ENCODE measurements at regions not wholly inside any gene's neighbourhood (a gene's known extent, or its start where the extent isn't known, plus 50 kb on each side); places are given as distances from the start of the nearest gene placed in this dataset.

DNA sequence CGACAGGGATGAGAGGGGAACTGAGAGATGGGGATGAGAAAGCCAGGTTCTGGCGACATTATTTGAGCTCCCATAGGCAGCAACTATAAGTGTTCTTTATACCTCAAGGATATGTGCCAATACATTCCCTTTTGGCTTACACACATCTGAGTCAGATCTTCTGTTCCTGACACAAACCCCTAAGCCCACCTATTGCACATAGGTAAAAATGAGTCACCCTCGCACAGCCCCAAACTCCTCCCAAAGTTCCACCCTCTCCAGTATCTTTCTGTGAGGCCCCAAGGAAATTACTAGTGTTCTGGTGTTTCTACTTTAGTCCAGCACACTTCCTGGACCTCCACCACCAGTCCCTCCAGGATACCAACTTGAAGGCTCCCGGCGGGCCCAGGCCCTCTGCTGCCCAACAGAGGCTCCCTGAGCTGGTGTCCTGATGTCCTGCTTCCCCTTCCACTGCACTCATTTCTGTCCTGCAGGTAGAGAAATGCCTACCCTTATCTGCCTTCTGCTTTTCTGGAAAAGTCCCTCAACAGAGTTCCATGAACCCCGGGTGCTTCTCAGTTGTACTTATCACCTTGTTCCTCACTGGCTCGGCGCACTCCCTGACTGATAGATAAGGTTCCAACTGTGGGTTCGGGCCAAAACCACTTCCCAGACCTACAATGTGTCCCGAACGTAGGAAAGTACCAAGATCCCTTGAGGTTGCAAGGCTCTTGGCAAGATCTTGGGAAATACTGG lies 125.5 kb downstream of the EN1 start:
- H3K4me1 ChIP-seq (ENCODE audit: control insufficient read depth, insufficient read depth, low read length, unreplicated experiment), result peaks cover 15% of the 10 kb centered on the region
- H3K27me3 ChIP-seq (ENCODE audit: insufficient read depth, low read length), result no peaks in the 10 kb centered on the region
- H3K79me2 ChIP-seq (ENCODE audit: control insufficient read depth, insufficient read depth, low read length, unreplicated experiment), result no peaks in the 10 kb centered on the region
- no peak overlapping the region for H2AFZ ChIP-seq (ENCODE audit: low read length, unreplicated experiment)
- no peaks in the 10 kb centered on the region for H3K36me3 ChIP-seq (ENCODE audit: insufficient read depth, low read length)
- H3K4me3 ChIP-seq (ENCODE audit: low read depth, low read length), result no peak overlapping the region
- H3K27ac ChIP-seq (ENCODE audit: low read depth, low read length), result no peak overlapping the region

DNA sequence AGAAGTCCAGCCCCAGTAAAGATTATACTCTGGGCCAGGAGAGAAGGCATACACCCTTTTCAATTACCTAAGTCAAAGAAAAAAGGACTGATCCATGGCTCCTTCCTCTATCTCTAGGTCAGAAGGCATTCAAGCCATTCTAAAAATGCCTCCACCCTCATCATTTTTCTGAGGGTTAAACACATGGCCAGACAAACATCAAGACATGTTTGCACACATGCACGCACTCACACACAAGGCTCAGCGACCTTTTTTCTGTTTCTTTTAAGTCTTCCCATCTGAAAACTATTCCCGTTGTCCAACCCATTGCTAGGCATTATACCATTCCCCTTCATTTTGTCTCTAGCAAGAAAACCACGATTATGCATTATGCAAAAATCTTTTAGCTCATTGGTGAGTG lies 126.6 kb downstream of the EN1 start:
- H3K4me3 ChIP-seq (ENCODE audit: low read depth, low read length), result no peak overlapping the region
- H2AFZ ChIP-seq (ENCODE audit: low read length, unreplicated experiment), result no peak overlapping the region
- no peaks in the 10 kb centered on the region for H3K27me3 ChIP-seq (ENCODE audit: insufficient read depth, low read length)
- no peaks in the 10 kb centered on the region for H3K79me2 ChIP-seq (ENCODE audit: control insufficient read depth, insufficient read depth, low read length, unreplicated experiment)
- no peaks in the 10 kb centered on the region for H3K36me3 ChIP-seq (ENCODE audit: insufficient read depth, low read length)
- no peak overlapping the region for H3K27ac ChIP-seq (ENCODE audit: low read depth, low read length)
- peaks cover 15% of the 10 kb centered on the region for H3K4me1 ChIP-seq (ENCODE audit: control insufficient read depth, insufficient read depth, low read length, unreplicated experiment)

DNA sequence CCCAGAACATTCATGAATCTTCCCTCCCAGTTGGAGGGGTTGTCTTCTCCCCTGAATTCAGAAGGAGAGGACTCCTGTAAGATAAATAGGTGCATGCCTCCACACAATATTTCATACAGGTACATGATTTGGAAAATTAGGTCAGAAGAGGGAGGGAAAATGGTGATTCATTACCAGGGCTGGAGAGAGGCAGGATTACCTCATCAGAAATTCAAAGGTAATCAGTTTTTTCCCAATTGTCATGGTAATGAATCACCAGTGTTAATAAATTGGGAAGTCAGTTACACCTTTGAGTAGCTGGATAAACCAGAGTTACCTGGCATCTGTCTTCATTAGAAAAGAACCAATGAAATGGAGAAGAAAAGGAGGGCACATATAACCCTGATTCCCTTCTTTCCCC lies 128.5 kb downstream of the EN1 start:
- Histone ChIP-seq H3K27ac (ENCODE audit: low read depth, low read length) (no peak overlapping the region), H3K36me3 (ENCODE audit: insufficient read depth, low read length) (no peaks in the 10 kb centered on the region), H3K4me1 (ENCODE audit: control insufficient read depth, insufficient read depth, low read length, unreplicated experiment) (peaks cover 15% of the 10 kb centered on the region), H3K4me3 (ENCODE audit: low read depth, low read length) (no peak overlapping the region), H3K79me2 (ENCODE audit: control insufficient read depth, insufficient read depth, low read length, unreplicated experiment) (no peaks in the 10 kb centered on the region), H2AFZ (ENCODE audit: low read length, unreplicated experiment) (no peak overlapping the region), H3K27me3 (ENCODE audit: insufficient read depth, low read length) (no peaks in the 10 kb centered on the region)

DNA sequence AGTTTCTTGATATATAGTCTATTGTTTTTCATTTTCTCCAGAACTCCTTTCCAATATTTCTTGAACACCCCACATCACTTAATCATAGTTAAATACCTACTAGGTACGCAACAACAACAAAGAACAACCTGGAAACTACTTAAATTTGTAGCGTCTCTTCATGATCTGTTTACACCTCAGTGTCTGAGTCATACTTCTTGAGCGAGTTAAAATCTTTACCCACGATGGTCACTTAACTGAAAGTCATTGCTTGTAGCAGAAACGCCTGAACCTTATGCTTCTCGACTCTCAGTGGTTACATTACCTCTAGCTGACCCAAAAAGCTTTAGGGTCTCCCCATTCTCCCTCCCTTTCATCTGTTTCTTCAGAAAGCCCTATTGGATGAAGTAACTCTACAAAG lies 131.3 kb downstream of the EN1 start:
- Histone ChIP-seq H3K4me3 (ENCODE audit: low read depth, low read length) (no peak overlapping the region), H3K27me3 (ENCODE audit: insufficient read depth, low read length) (no peaks in the 10 kb centered on the region), H3K4me1 (ENCODE audit: control insufficient read depth, insufficient read depth, low read length, unreplicated experiment) (no peaks in the 10 kb centered on the region), H3K79me2 (ENCODE audit: control insufficient read depth, insufficient read depth, low read length, unreplicated experiment) (no peaks in the 10 kb centered on the region), H3K27ac (ENCODE audit: low read depth, low read length) (no peak overlapping the region), H3K36me3 (ENCODE audit: insufficient read depth, low read length) (no peaks in the 10 kb centered on the region), H2AFZ (ENCODE audit: low read length, unreplicated experiment) (no peak overlapping the region)

DNA sequence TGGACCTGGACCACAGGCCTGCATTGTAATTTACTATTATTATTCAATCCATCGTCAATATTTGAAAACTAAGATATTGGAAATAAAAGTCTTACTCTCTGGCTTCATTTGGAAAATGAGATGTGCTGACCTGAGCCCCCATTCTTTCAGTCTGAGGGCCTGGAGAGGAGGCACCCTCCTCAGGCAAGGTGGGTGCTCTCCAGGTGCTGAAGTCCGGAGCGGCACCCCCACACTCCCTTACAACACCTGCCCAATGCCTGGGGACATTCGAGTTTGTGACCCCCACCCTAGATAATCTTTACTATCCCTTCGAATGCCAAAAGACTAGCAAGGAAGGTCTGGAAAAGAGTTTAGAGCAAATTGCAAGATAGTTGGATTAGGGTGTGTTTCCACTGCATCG lies 133.3 kb downstream of the EN1 start:
- no peaks in the 10 kb centered on the region for H3K27me3 ChIP-seq (ENCODE audit: insufficient read depth, low read length)
- no peaks in the 10 kb centered on the region for H3K79me2 ChIP-seq (ENCODE audit: control insufficient read depth, insufficient read depth, low read length, unreplicated experiment)

DNA sequence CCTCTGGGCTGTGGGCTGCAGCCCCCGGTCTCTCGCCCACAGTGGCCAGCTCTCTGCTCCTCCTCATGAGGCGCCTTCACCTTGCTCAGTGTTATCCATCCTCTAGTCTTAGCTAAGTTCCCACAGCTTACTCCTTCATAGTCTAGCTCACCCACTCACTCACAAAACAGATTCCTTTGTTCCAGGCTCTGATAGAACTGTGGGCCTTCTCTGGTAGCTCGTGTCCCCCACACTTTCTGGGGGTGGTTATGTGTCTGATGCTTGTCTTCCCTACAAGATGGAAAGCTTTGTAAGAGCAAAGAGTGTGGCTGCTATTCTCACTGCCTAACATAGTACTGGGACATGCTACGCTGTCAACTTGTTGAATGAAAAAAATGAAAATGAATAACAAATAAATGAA lies 135.8 kb downstream of the EN1 start:
- Histone ChIP-seq H3K4me1 (ENCODE audit: control insufficient read depth, insufficient read depth, low read length, unreplicated experiment) (peaks cover 14% of the 10 kb centered on the region), H3K27me3 (ENCODE audit: insufficient read depth, low read length) (no peaks in the 10 kb centered on the region), H3K79me2 (ENCODE audit: control insufficient read depth, insufficient read depth, low read length, unreplicated experiment) (no peaks in the 10 kb centered on the region), H2AFZ (ENCODE audit: low read length, unreplicated experiment) (no peak overlapping the region), H3K36me3 (ENCODE audit: insufficient read depth, low read length) (no peaks in the 10 kb centered on the region), H3K27ac (ENCODE audit: low read depth, low read length) (no peak overlapping the region), H3K4me3 (ENCODE audit: low read depth, low read length) (no peak overlapping the region)

More for the DNA sequence above, 133.3 kb downstream of the EN1 start:
- no peaks in the 10 kb centered on the region for H3K36me3 ChIP-seq (ENCODE audit: insufficient read depth, low read length)
- H3K4me1 ChIP-seq (ENCODE audit: control insufficient read depth, insufficient read depth, low read length, unreplicated experiment), result peaks cover 14% of the 10 kb centered on the region
- H2AFZ ChIP-seq (ENCODE audit: low read length, unreplicated experiment), result no peak overlapping the region
- H3K4me3 ChIP-seq (ENCODE audit: low read depth, low read length), result no peak overlapping the region
- no peak overlapping the region for H3K27ac ChIP-seq (ENCODE audit: low read depth, low read length)

DNA sequence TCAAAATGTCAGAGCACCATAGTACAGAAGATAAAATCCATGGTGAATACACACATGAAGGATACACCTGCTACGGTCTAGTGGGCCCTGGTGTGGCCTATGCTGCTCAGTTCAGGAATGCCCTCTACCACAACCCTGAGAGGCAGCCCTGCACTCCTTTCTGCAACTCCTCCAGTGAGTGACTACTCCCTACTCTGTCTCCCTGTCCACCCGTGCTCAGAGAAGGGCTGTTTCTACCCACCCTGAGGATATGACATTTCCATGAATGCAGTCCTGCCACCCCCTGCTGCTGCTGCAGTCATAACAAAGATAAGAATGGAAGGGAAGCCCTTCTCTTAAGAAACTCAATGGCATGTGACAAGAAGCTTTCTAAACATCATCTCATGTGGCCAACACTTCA lies 137.0 kb downstream of the EN1 start:
- no peak overlapping the region for H3K4me3 ChIP-seq (ENCODE audit: low read depth, low read length)
- no peaks in the 10 kb centered on the region for H3K36me3 ChIP-seq (ENCODE audit: insufficient read depth, low read length)
- H3K79me2 ChIP-seq (ENCODE audit: control insufficient read depth, insufficient read depth, low read length, unreplicated experiment), result no peaks in the 10 kb centered on the region
- H3K27ac ChIP-seq (ENCODE audit: low read depth, low read length), result peak overlapping the region; percentile 72
- peaks cover 15% of the 10 kb centered on the region for H3K4me1 ChIP-seq (ENCODE audit: control insufficient read depth, insufficient read depth, low read length, unreplicated experiment)
- H2AFZ ChIP-seq (ENCODE audit: low read length, unreplicated experiment), result no peak overlapping the region
- H3K27me3 ChIP-seq (ENCODE audit: insufficient read depth, low read length), result no peaks in the 10 kb centered on the region

DNA sequence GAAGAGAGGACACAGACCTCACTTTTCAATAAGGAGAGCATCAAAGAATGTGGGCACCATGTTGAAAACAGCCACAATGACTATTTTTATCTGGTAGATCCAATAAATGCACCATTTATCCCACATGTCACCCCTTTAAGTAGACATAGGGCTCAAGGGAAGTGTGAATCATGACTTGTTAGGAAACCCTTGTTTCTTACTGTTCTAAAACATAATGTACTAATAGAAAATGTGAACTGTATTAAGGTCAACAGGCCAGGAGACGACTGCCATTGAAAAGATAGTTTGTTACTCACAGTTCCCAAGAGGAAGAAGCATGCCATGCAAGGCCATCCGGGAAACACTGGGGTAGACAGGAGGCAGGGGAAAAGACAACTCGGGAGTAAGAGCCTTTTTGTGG lies 137.7 kb downstream of the EN1 start:
- Histone ChIP-seq H3K36me3 (ENCODE audit: insufficient read depth, low read length) (no peaks in the 10 kb centered on the region), H3K4me1 (ENCODE audit: control insufficient read depth, insufficient read depth, low read length, unreplicated experiment) (peaks cover 20% of the 10 kb centered on the region), H2AFZ (ENCODE audit: low read length, unreplicated experiment) (no peak overlapping the region), H3K27me3 (ENCODE audit: insufficient read depth, low read length) (no peaks in the 10 kb centered on the region), H3K79me2 (ENCODE audit: control insufficient read depth, insufficient read depth, low read length, unreplicated experiment) (no peaks in the 10 kb centered on the region), H3K4me3 (ENCODE audit: low read depth, low read length) (no peak overlapping the region), H3K27ac (ENCODE audit: low read depth, low read length) (peak overlapping the region; percentile 72)

DNA sequence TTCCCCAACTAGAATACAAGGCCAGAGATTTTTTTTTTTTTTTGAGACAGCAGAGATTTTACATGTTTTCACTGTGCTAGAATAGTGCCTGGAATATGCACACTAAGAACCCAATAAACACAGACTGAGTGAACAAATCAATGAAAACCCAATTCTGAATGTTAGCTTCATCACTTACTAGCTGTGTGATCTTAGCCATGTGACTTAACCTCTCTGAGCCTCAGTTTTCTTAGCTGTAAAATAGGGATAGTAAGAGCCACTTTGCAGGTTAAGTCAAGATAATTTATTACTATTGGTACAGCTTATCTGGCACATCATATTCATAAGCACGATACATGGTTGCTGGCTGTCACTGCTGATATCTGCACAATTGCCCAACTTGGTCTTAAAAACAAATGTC lies 140.6 kb downstream of the EN1 start:
- H3K36me3 ChIP-seq (ENCODE audit: insufficient read depth, low read length), result no peaks in the 10 kb centered on the region
- no peak overlapping the region for H3K27ac ChIP-seq (ENCODE audit: low read depth, low read length)
- peaks cover 24% of the 10 kb centered on the region for H3K4me1 ChIP-seq (ENCODE audit: control insufficient read depth, insufficient read depth, low read length, unreplicated experiment)
- no peak overlapping the region for H2AFZ ChIP-seq (ENCODE audit: low read length, unreplicated experiment)
- H3K4me3 ChIP-seq (ENCODE audit: low read depth, low read length), result no peak overlapping the region
- no peaks in the 10 kb centered on the region for H3K27me3 ChIP-seq (ENCODE audit: insufficient read depth, low read length)
- H3K79me2 ChIP-seq (ENCODE audit: control insufficient read depth, insufficient read depth, low read length, unreplicated experiment), result no peaks in the 10 kb centered on the region

DNA sequence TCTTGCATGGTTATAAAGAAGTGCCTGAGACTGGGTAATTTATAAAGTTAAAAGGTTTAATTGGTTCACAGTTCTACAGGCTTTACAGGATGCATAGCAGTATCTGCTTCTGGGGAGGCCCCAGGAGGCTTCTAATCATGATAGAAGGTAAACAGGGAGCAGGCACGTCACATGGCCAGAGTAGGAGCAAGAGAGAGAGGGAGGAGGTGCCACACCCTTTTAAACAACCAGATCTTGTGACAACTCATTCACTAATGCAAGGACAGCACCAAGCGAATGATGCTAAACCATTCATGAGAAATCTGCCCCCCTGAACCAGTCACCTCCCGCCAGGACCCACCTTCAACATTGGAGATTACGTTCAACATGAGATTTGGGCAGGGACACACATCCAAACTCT lies 141.1 kb downstream of the EN1 start:
- no peaks in the 10 kb centered on the region for H3K36me3 ChIP-seq (ENCODE audit: insufficient read depth, low read length)
- H3K27me3 ChIP-seq (ENCODE audit: insufficient read depth, low read length), result no peaks in the 10 kb centered on the region
- H2AFZ ChIP-seq (ENCODE audit: low read length, unreplicated experiment), result no peak overlapping the region
- no peak overlapping the region for H3K4me3 ChIP-seq (ENCODE audit: low read depth, low read length)
- H3K27ac ChIP-seq (ENCODE audit: low read depth, low read length), result no peak overlapping the region
- H3K4me1 ChIP-seq (ENCODE audit: control insufficient read depth, insufficient read depth, low read length, unreplicated experiment), result peaks cover 24% of the 10 kb centered on the region
- H3K79me2 ChIP-seq (ENCODE audit: control insufficient read depth, insufficient read depth, low read length, unreplicated experiment), result no peaks in the 10 kb centered on the region

DNA sequence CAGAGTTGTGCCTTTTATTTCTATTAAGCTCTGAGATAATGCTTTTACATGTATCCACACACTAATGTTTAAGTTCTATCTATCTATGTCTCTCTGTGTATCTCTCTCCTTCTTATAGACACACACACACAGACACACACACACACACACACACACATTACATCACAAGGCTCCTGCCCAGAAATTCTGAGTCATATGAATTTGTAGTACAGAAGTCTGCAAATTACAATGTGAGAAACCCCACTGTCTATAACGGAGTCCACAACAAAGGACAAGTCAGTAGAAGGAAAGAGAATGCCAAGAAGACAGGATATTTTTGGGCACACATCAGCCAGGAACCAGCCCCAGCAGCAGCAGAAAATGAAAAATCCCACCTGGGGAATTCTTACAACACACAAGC lies 142.4 kb downstream of the EN1 start:
- H3K79me2 ChIP-seq (ENCODE audit: control insufficient read depth, insufficient read depth, low read length, unreplicated experiment), result no peaks in the 10 kb centered on the region
- H3K4me3 ChIP-seq (ENCODE audit: low read depth, low read length), result no peak overlapping the region
- no peak overlapping the region for H3K27ac ChIP-seq (ENCODE audit: low read depth, low read length)
- no peaks in the 10 kb centered on the region for H3K36me3 ChIP-seq (ENCODE audit: insufficient read depth, low read length)
- H3K4me1 ChIP-seq (ENCODE audit: control insufficient read depth, insufficient read depth, low read length, unreplicated experiment), result peaks cover 17% of the 10 kb centered on the region
- H3K27me3 ChIP-seq (ENCODE audit: insufficient read depth, low read length), result no peaks in the 10 kb centered on the region
- H2AFZ ChIP-seq (ENCODE audit: low read length, unreplicated experiment), result no peak overlapping the region

Data from ACC112 (cell line).